Breast epithelium (tissue), 3 donors: ENCODE measurements at regions not wholly inside any gene's neighbourhood (a gene's known extent, or its start where the extent isn't known, plus 50 kb on each side); places are given as distances from the start of the nearest gene placed in this dataset.

Source experiments
- CTCF ChIP-seq, 3 donors: fragments of 450-650 bp; IDR thresholded peaks; one replicate each; pipeline ENCODE4 v1.5.1; 2016 to 2017; ENCODE audit warnings: antibody characterized with exemption in 3 of 3, mild to moderate bottlenecking in 3 of 3, moderate library complexity in 3 of 3
- POLR2A ChIP-seq: fragments of 450-650 bp; IDR thresholded peaks from one replicate; pipeline ENCODE4 v1.6.1; 2016; ENCODE audit warnings: antibody characterized with exemption, mild to moderate bottlenecking, moderate library complexity
- POLR2AphosphoS5 ChIP-seq, 3 donors: sonication (generic); formaldehyde crosslinking; IDR thresholded peaks; one replicate each; pipeline ENCODE4 v1.6.1; 2017; ENCODE audit warnings: antibody characterized with exemption in 3 of 3

- TF ChIP-seq CTCF (IDR thresholded peaks at IDR 0.05) (no peak), POLR2A (no peak), POLR2AphosphoS5 (IDR thresholded peaks at IDR 0.05) (no peak)
Measured at GRCh38 chrX:137427816-137428215, 138.1 kb upstream of the ZIC3 start.
